Esophagus squamous epithelium (tissue), 4 donors: ENCODE measurements at regions not wholly inside any gene's neighbourhood (a gene's known extent, or its start where the extent isn't known, plus 50 kb on each side); places are given as distances from the start of the nearest gene placed in this dataset.

ENCODE experiments used
- POLR2A ChIP-seq, 4 donors: fragments of 450-650 bp; IDR thresholded peaks; one replicate each; pipeline ENCODE4 v1.6.1; 2017; ENCODE audit warnings: antibody characterized with exemption in 4 of 4, mild to moderate bottlenecking in 4 of 4, moderate library complexity in 3 of 4
- TF ChIP-seq, protein P1 (sequence below), 6 experiments: fragments of 450-650 bp in 4 of 6; fragments of 200-600 bp in 2 of 6; sonication (generic) in 2 of 6; IDR thresholded peaks; one replicate each; pipeline ENCODE4 v1.5.1; 2016 to 2019; ENCODE audit warnings: antibody characterized with exemption in 6 of 6, mild to moderate bottlenecking in 4 of 6, moderate library complexity in 4 of 6

DNA sequence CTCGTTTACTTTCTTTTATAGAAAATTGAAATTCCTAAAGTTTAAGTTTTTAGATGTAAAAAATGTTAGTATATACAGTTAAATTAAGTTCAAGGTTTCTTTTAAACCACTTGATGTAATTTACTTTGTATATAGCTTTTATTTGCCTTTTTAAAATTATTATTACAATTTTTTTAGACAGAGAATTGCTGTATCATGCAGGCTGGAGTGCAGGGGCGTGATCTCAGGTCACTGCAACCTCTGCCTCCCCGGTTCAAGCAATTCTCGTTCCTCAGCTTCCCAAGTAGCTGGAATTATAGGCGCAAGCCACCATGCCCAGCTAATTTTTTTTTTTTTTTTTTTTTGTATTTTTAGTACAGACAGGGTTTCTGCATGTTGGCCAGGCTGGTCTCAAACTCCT is 75.0 kb downstream of the KCNRG start:
- TF ChIP-seq, protein P1, sequence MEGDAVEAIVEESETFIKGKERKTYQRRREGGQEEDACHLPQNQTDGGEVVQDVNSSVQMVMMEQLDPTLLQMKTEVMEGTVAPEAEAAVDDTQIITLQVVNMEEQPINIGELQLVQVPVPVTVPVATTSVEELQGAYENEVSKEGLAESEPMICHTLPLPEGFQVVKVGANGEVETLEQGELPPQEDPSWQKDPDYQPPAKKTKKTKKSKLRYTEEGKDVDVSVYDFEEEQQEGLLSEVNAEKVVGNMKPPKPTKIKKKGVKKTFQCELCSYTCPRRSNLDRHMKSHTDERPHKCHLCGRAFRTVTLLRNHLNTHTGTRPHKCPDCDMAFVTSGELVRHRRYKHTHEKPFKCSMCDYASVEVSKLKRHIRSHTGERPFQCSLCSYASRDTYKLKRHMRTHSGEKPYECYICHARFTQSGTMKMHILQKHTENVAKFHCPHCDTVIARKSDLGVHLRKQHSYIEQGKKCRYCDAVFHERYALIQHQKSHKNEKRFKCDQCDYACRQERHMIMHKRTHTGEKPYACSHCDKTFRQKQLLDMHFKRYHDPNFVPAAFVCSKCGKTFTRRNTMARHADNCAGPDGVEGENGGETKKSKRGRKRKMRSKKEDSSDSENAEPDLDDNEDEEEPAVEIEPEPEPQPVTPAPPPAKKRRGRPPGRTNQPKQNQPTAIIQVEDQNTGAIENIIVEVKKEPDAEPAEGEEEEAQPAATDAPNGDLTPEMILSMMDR (IDR thresholded peaks at IDR 0.05), result no peak
- no peak for TF ChIP-seq POLR2A (IDR thresholded peaks at IDR 0.05)
